ENCODE measurements at regions not wholly inside any gene's neighbourhood (a gene's known extent, or its start where the extent isn't known, plus 50 kb on each side); places are given as distances from the start of the nearest gene placed in this dataset.
A peak's percentile ranks its signal among the peaks of the same experiment; 100 is the strongest.
"Not testable (repeated sequence)": the region's sequence is repeated elsewhere in the genome, so short reads cannot be mapped to it uniquely, and the experiment has no call there.

- peaks cover 25% of the 10 kb centered on the region for H3K4me1 Mint-ChIP-seq
- Histone ChIP-seq H3K4me1 (ENCODE audit: control insufficient read depth, insufficient read depth, low read length) (peaks cover 17% of the 10 kb centered on the region), H3K4me3 (ENCODE audit: low read length) (peak overlapping the region; percentile 50), H3K27ac (ENCODE audit: low read depth, low read length) (no peak overlapping the region), H3K9me3 (ENCODE audit: control insufficient read depth, low read length) (no peaks in the 10 kb centered on the region), H3K36me3 (ENCODE audit: control insufficient read depth, insufficient read depth, low read length) (peaks cover 37% of the 10 kb centered on the region), H3K27me3 (ENCODE audit: control insufficient read depth, insufficient read depth, low read length, poor library complexity, severe bottlenecking) (no peaks in the 10 kb centered on the region), H3K9ac (ENCODE audit: extremely low read depth, low read length, poor library complexity, severe bottlenecking) (peak overlapping the region; percentile 7)
- H3K36me3 Mint-ChIP-seq (ENCODE audit: low read depth), result peaks cover 61% of the 10 kb centered on the region
- 38 to 69% methylated on average over 2 of the region's 2 CpGs for WGBS, 2 experiments (ENCODE audit: insufficient coverage in 1 of 2, insufficient read length in 1 of 2)
- H3K27ac Mint-ChIP-seq, result peak overlapping the region; percentile 85
- H3K4me3 Mint-ChIP-seq, result no peak overlapping the region
- peak; percentile 78 for DNase-seq
- no peak for TF ChIP-seq CTCF (conservative IDR thresholded peaks at IDR 0.05)
- no peaks in the 10 kb centered on the region for H3K9me3 Mint-ChIP-seq
- no peaks in the 10 kb centered on the region for H3K27me3 Mint-ChIP-seq (ENCODE audit: insufficient read depth)
Measured at GRCh38 chr22:22316589-22316988, 72.0 kb downstream of the VPREB1 start.

GRCh38 chr22:22318723-22319465 lies 74.3 kb downstream of the VPREB1 start:
- no peak overlapping the region for H3K4me3 Mint-ChIP-seq
- Histone ChIP-seq H3K27ac (ENCODE audit: low read depth, low read length) (no peak overlapping the region), H3K36me3 (ENCODE audit: control insufficient read depth, insufficient read depth, low read length) (peaks cover 41% of the 10 kb centered on the region), H3K27me3 (ENCODE audit: control insufficient read depth, insufficient read depth, low read length, poor library complexity, severe bottlenecking) (no peaks in the 10 kb centered on the region), H3K4me1 (ENCODE audit: control insufficient read depth, insufficient read depth, low read length) (peaks cover 17% of the 10 kb centered on the region), H3K9me3 (ENCODE audit: control insufficient read depth, low read length) (no peaks in the 10 kb centered on the region), H3K9ac (ENCODE audit: extremely low read depth, low read length, poor library complexity, severe bottlenecking) (no peak overlapping the region), H3K4me3 (ENCODE audit: low read length) (no peak overlapping the region)
- TF ChIP-seq CTCF (conservative IDR thresholded peaks at IDR 0.05), result no peak
- peaks cover 59% of the 10 kb centered on the region for H3K36me3 Mint-ChIP-seq (ENCODE audit: low read depth)
- DNase-seq, result no peak
- no peak overlapping the region for H3K27ac Mint-ChIP-seq
- no peaks in the 10 kb centered on the region for H3K9me3 Mint-ChIP-seq
- H3K27me3 Mint-ChIP-seq (ENCODE audit: insufficient read depth), result peaks cover 7% of the 10 kb centered on the region
- H3K4me1 Mint-ChIP-seq, result peaks cover 25% of the 10 kb centered on the region
- WGBS, 2 experiments (ENCODE audit: insufficient coverage in 1 of 2, insufficient read length in 1 of 2), result 91 to 98% methylated on average over 7 to 8 of the region's 8 CpGs

GRCh38 chr22:22321743-22322611 lies 77.4 kb downstream of the VPREB1 start:
- Mint-ChIP-seq H3K27me3 (ENCODE audit: insufficient read depth) (peaks cover 38% of the 10 kb centered on the region), H3K36me3 (ENCODE audit: low read depth) (peaks cover 41% of the 10 kb centered on the region), H3K4me1 (peaks cover 11% of the 10 kb centered on the region)
- H3K4me1 ChIP-seq (ENCODE audit: control insufficient read depth, insufficient read depth, low read length); H3K27ac Mint-ChIP-seq; H3K4me3 ChIP-seq (ENCODE audit: low read length); H3K9ac ChIP-seq (ENCODE audit: extremely low read depth, low read length, poor library complexity, severe bottlenecking); H3K9me3 Mint-ChIP-seq; H3K27ac ChIP-seq (ENCODE audit: low read depth, low read length); H3K4me3 Mint-ChIP-seq; H3K9me3 ChIP-seq (ENCODE audit: control insufficient read depth, low read length): not testable (repeated sequence)
- TF ChIP-seq CTCF (conservative IDR thresholded peaks at IDR 0.05), result peak; percentile 88
- 30 to 44% methylated on average over 2 to 9 of the region's 11 CpGs for WGBS, 2 experiments (ENCODE audit: insufficient coverage in 1 of 2, insufficient read length in 1 of 2)
- DNase-seq, result peak; percentile 92
- peaks cover 29% of the 10 kb centered on the region for H3K36me3 ChIP-seq (ENCODE audit: control insufficient read depth, insufficient read depth, low read length)
- peaks cover 19% of the 10 kb centered on the region for H3K27me3 ChIP-seq (ENCODE audit: control insufficient read depth, insufficient read depth, low read length, poor library complexity, severe bottlenecking)

Data from endodermal cell (in vitro differentiated cells).